CD14-positive monocyte (primary cell): ENCODE measurements at regions not wholly inside any gene's neighbourhood (a gene's known extent, or its start where the extent isn't known, plus 50 kb on each side); places are given as distances from the start of the nearest gene placed in this dataset.

Experiments
- DNase-seq, 3 donors: peaks; one replicate each; pipeline ENCODE4 v3.0.0-alpha.2; 2011 to 2022
- H2AFZ ChIP-seq: 2 replicates; pipeline ENCODE4 v1.6.0; 2012; ENCODE audit warnings: mild to moderate bottlenecking, low read depth, low read length, inconsistent platforms; ENCODE audit not compliant: insufficient read depth, poor library complexity, severe bottlenecking
- H3K27ac ChIP-seq, 2 donors: 1 replicate in 1 of 2; 2 replicates in 1 of 2; pipeline ENCODE4 v1.5.1; 2012 to 2013; ENCODE audit warnings: low read length in 2 of 2, control low read depth in 1 of 2, inconsistent platforms in 1 of 2, low read depth in 1 of 2, mild to moderate bottlenecking in 1 of 2
- H3K27me3 ChIP-seq, 2 donors: one replicate each; pipeline versions ENCODE4 v1.6.0 to v1.6.1; 2011 to 2013; ENCODE audit warnings: low read length in 2 of 2; ENCODE audit not compliant: control insufficient read depth in 2 of 2, insufficient read depth in 2 of 2
- H3K36me3 ChIP-seq, 2 donors: replicated peaks in 1 of 2; 1 replicate in 1 of 2; 2 replicates in 1 of 2; pipeline versions ENCODE4 v1.5.1 to v1.6.1; 2012 to 2013; ENCODE audit warnings: low read length in 2 of 2, control low read depth in 1 of 2, inconsistent platforms in 1 of 2, mild to moderate bottlenecking in 1 of 2; ENCODE audit not compliant: insufficient read depth in 2 of 2, control insufficient read depth in 1 of 2
- H3K4me1 ChIP-seq, 2 donors: 1 replicate in 1 of 2; 2 replicates in 1 of 2; pipeline versions ENCODE4 v1.5.1 to v1.6.1; 2012 to 2013; ENCODE audit warnings: low read length in 2 of 2, control low read depth in 1 of 2, inconsistent platforms in 1 of 2, mild to moderate bottlenecking in 1 of 2, moderate library complexity in 1 of 2; ENCODE audit not compliant: insufficient read depth in 2 of 2, control insufficient read depth in 1 of 2
- H3K4me2 ChIP-seq: replicated peaks from 2 replicates; pipeline ENCODE3; 2012; ENCODE audit warnings: low read length, moderate library complexity, mild to moderate bottlenecking; ENCODE audit not compliant: poor library complexity, severe bottlenecking; ENCODE audit errors: extremely low read depth
- H3K4me3 ChIP-seq, 3 experiments: fragments of 200-600 bp in 1 of 3; sonication (generic) in 1 of 3; replicated peaks in 1 of 3; 1 replicate in 2 of 3; 2 replicates in 1 of 3; pipeline ENCODE4 v1.5.1; 2011 to 2013; ENCODE audit warnings: low read length in 3 of 3, mild to moderate bottlenecking in 3 of 3, control low read depth in 2 of 3, low read depth in 2 of 3, inconsistent platforms in 1 of 3, moderate library complexity in 1 of 3
- H3K79me2 ChIP-seq: 2 replicates; pipeline ENCODE4 v1.6.0; 2012; ENCODE audit warnings: mild to moderate bottlenecking, control low read depth, inconsistent platforms, low read length, moderate library complexity; ENCODE audit not compliant: insufficient read depth
- H3K9ac ChIP-seq: 2 replicates; pipeline ENCODE4 v1.6.0; 2017; ENCODE audit warnings: low read length, mild to moderate bottlenecking; ENCODE audit not compliant: insufficient read depth, poor library complexity, severe bottlenecking
- H3K9me3 ChIP-seq, 2 donors: replicated peaks in 1 of 2; 1 replicate in 1 of 2; 2 replicates in 1 of 2; pipeline versions ENCODE4 v1.5.1 to v1.6.1; 2012 to 2013; ENCODE audit warnings: low read length in 2 of 2, control low read depth in 1 of 2; ENCODE audit not compliant: control insufficient read depth in 1 of 2, insufficient read depth in 1 of 2
- H4K20me1 ChIP-seq: 2 replicates; pipeline ENCODE4 v1.6.0; 2012; ENCODE audit warnings: mild to moderate bottlenecking, low read length, control low read depth, moderate library complexity; ENCODE audit not compliant: insufficient read depth
- H3K27ac Mint-ChIP-seq, 7 donors: one replicate each; pipeline ENCODE4 v1.8.0; 2020; ENCODE audit warnings: mild to moderate bottlenecking in 7 of 7, mixed read lengths in 7 of 7, moderate library complexity in 6 of 7, inconsistent platforms in 2 of 7
- H3K27me3 Mint-ChIP-seq, 3 donors: one replicate each; pipeline ENCODE4 v1.8.0; 2021 to 2022; ENCODE audit warnings: low read depth in 3 of 3, mild to moderate bottlenecking in 3 of 3, mixed read lengths in 3 of 3, moderate library complexity in 3 of 3, inconsistent platforms in 1 of 3
- H3K36me3 Mint-ChIP-seq, 2 donors: one replicate each; pipeline ENCODE4 v1.8.0; 2020; ENCODE audit warnings: mixed read lengths in 2 of 2, inconsistent platforms in 1 of 2, mild to moderate bottlenecking in 1 of 2
- H3K4me1 Mint-ChIP-seq: one replicate; pipeline ENCODE4 v1.8.0; 2020; ENCODE audit warnings: mild to moderate bottlenecking, mixed read lengths
- H3K4me3 Mint-ChIP-seq, 2 donors: one replicate each; pipeline ENCODE4 v1.8.0; 2020; ENCODE audit warnings: mild to moderate bottlenecking in 2 of 2, mixed read lengths in 2 of 2, moderate library complexity in 1 of 2
- H3K9me3 Mint-ChIP-seq, 7 donors: one replicate each; pipeline ENCODE4 v1.8.0; 2020 to 2022; ENCODE audit warnings: mixed read lengths in 7 of 7, mild to moderate bottlenecking in 6 of 7, moderate library complexity in 6 of 7, inconsistent platforms in 2 of 7
- CTCF ChIP-seq: fragments of 200-600 bp; IDR thresholded peaks from one replicate; pipeline ENCODE4 v1.8.0; 2022; ENCODE audit warnings: antibody characterized with exemption, mild to moderate bottlenecking
- WGBS: methylation state at CpG from one replicate; pipeline ENCODE4 v1.1.5; 2013; ENCODE audit warnings: missing lambda C conversion rate; ENCODE audit not compliant: insufficient coverage; 5-methylcytosine and 5-hydroxymethylcytosine counted together
- intact Hi-C, 2 donors: fragments of 100-400 bp; cut with micrococcal nuclease; formaldehyde crosslinking; loops; one replicate each; pipeline versions ENCODE4 v1.15.0 to v1.15.1; 2023

GRCh38 chr14:27386391-27386790, 788.6 kb upstream of the NOVA1 start:
- H3K9ac ChIP-seq: no peak overlapping the region
- no peak for TF ChIP-seq CTCF
- intact Hi-C loops: no loop called here
- DNase-seq: no peak
- no peaks in the 10 kb centered on the region for H3K4me1 ChIP-seq
- Mint-ChIP-seq H3K9me3 (peaks cover 0 to 2% (median 0%) of the 10 kb centered on the region in 7 donors), H3K27me3 (no peaks in the 10 kb centered on the region), H3K36me3 (no peaks in the 10 kb centered on the region), H3K4me1 (no peaks in the 10 kb centered on the region), H3K4me3 (no peak overlapping the region), H3K27ac (no peak overlapping the region)
- peaks cover 0 to 6% of the 10 kb centered on the region in 2 donors for H3K9me3 ChIP-seq
- no peaks in the 10 kb centered on the region for H3K36me3 ChIP-seq
- H2AFZ ChIP-seq: no peak overlapping the region
- WGBS: 92% methylated on average over 2 of the region's 3 CpGs
- no peak overlapping the region for H3K4me2 ChIP-seq
- H3K79me2 ChIP-seq: no peaks in the 10 kb centered on the region
- H3K4me3 ChIP-seq: no peak overlapping the region
- H4K20me1 ChIP-seq: no peaks in the 10 kb centered on the region
- H3K27me3 ChIP-seq: no peaks in the 10 kb centered on the region
- H3K27ac ChIP-seq: no peak overlapping the region

GRCh38 chr14:27387463-27387862, 789.6 kb upstream of the NOVA1 start:
- intact Hi-C loops: no loop called here
- no peak for DNase-seq
- H3K27ac ChIP-seq: no peak overlapping the region
- no peak overlapping the region for H3K4me3 Mint-ChIP-seq
- no peaks in the 10 kb centered on the region for H3K27me3 Mint-ChIP-seq
- no peaks in the 10 kb centered on the region for H3K4me1 ChIP-seq
- peaks cover 0 to 2% (median 0%) of the 10 kb centered on the region in 7 donors for H3K9me3 Mint-ChIP-seq
- H3K9ac ChIP-seq: no peak overlapping the region
- no peaks in the 10 kb centered on the region for H3K79me2 ChIP-seq
- WGBS: no CpG with 5 or more reads among the region's 1 CpG
- no peak overlapping the region for H2AFZ ChIP-seq
- H3K4me3 ChIP-seq: no peak overlapping the region
- no peak overlapping the region for H3K27ac Mint-ChIP-seq
- no peaks in the 10 kb centered on the region for H3K36me3 Mint-ChIP-seq
- no peak overlapping the region for H3K4me2 ChIP-seq
- no peaks in the 10 kb centered on the region for H4K20me1 ChIP-seq
- no peak for TF ChIP-seq CTCF
- H3K9me3 ChIP-seq: peaks cover 0 to 6% of the 10 kb centered on the region in 2 donors
- H3K36me3 ChIP-seq: no peaks in the 10 kb centered on the region
- no peaks in the 10 kb centered on the region for H3K27me3 ChIP-seq
- no peaks in the 10 kb centered on the region for H3K4me1 Mint-ChIP-seq
